Muscle layer of colon (tissue), 2 donors: ENCODE measurements at regions not wholly inside any gene's neighbourhood (a gene's known extent, or its start where the extent isn't known, plus 50 kb on each side); places are given as distances from the start of the nearest gene placed in this dataset.
"Not testable (repeated sequence)": the region's sequence is repeated elsewhere in the genome, so short reads cannot be mapped to it uniquely, and the experiment has no call there.

Experiments used
- H3K27ac ChIP-seq: one replicate; pipeline ENCODE4 v1.7.0; 2013; ENCODE audit warnings: low read depth, mild to moderate bottlenecking, low read length, moderate library complexity
- H3K27me3 ChIP-seq, 2 donors: one replicate each; pipeline ENCODE4 v1.7.0; 2013; ENCODE audit warnings: low read length in 2 of 2, mild to moderate bottlenecking in 2 of 2; ENCODE audit not compliant: insufficient read depth in 2 of 2, control insufficient read depth in 1 of 2
- H3K36me3 ChIP-seq: one replicate; pipeline ENCODE4 v1.7.0; 2013; ENCODE audit warnings: mild to moderate bottlenecking, low read length; ENCODE audit not compliant: insufficient read depth
- H3K4me1 ChIP-seq: one replicate; pipeline ENCODE4 v1.7.0; 2013; ENCODE audit warnings: mild to moderate bottlenecking, low read length; ENCODE audit not compliant: insufficient read depth
- H3K4me3 ChIP-seq, 2 donors: one replicate each; pipeline ENCODE4 v1.7.0; 2013; ENCODE audit warnings: low read length in 2 of 2, low read depth in 1 of 2, mild to moderate bottlenecking in 1 of 2, moderate library complexity in 1 of 2
- H3K9ac ChIP-seq: one replicate; pipeline ENCODE4 v1.7.0; 2013; ENCODE audit warnings: low read length
- H3K9me3 ChIP-seq: one replicate; pipeline ENCODE4 v1.7.0; 2013; ENCODE audit warnings: mild to moderate bottlenecking, low read length
- donor health status: abdominal sarcoma.
- donor health status: Adenocarcinoma of cecum.

- Histone ChIP-seq H3K27me3 (no peaks in the 10 kb centered on the region), H3K9me3 (no peaks in the 10 kb centered on the region), H3K9ac (no peak overlapping the region), H3K4me1 (peaks cover 32% of the 10 kb centered on the region), H3K4me3 (no peak overlapping the region), H3K36me3 (no peaks in the 10 kb centered on the region), H3K27ac (no peak overlapping the region)
These were observed 215.9 kb downstream of the TOMM20 start for GRCh38 chr1:234912548-234913277.

- no peak overlapping the region for H3K27ac ChIP-seq
- H3K9ac ChIP-seq: no peak overlapping the region
- H3K36me3 ChIP-seq: no peaks in the 10 kb centered on the region
- H3K4me1 ChIP-seq: peaks cover 36% of the 10 kb centered on the region
- no peaks in the 10 kb centered on the region for H3K9me3 ChIP-seq
- no peak overlapping the region for H3K4me3 ChIP-seq
- H3K27me3 ChIP-seq: no peaks in the 10 kb centered on the region
These were observed 216.8 kb downstream of the TOMM20 start for GRCh38 chr1:234911787-234912186.

- H3K9me3 ChIP-seq, H3K9ac ChIP-seq, H3K27ac ChIP-seq, H3K27me3 ChIP-seq, H3K4me3 ChIP-seq, H3K36me3 ChIP-seq: not testable (repeated sequence)
- peaks cover 31% of the 10 kb centered on the region for H3K4me1 ChIP-seq
These were observed 217.5 kb downstream of the TOMM20 start for GRCh38 chr1:234911136-234911535.

DNA sequence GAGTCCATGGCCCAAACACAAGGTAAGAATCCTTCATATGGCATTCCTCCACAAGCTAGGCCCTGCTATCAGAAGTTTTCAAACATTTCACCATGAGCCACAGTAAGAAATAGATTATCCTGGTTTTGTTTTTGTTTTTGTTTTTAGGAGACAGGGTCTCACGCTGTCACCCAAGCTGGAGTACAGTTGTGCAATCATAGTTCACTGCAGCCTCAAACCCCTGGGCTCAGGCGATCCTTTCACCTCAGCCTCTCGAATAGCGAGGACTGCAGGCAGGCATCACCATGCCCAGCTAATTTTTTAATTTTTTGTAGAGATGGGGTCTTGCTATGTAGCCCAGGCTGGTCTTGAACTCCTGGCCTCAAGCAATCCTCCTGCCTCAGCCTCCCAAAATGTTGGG is 218.8 kb downstream of the TOMM20 start:
- no peaks in the 10 kb centered on the region for H3K27me3 ChIP-seq
- no peak overlapping the region for H3K9ac ChIP-seq
- peaks cover 20% of the 10 kb centered on the region for H3K4me1 ChIP-seq
- H3K9me3 ChIP-seq: no peaks in the 10 kb centered on the region
- H3K4me3 ChIP-seq: no peak overlapping the region
- no peak overlapping the region for H3K27ac ChIP-seq
- no peaks in the 10 kb centered on the region for H3K36me3 ChIP-seq

GRCh38 chr1:234909307-234909810 is 219.3 kb downstream of the TOMM20 start:
- Histone ChIP-seq H3K9me3 (no peaks in the 10 kb centered on the region), H3K36me3 (no peaks in the 10 kb centered on the region), H3K27me3 (no peaks in the 10 kb centered on the region), H3K4me1 (peaks cover 20% of the 10 kb centered on the region), H3K4me3 (no peak overlapping the region), H3K27ac (no peak overlapping the region), H3K9ac (no peak overlapping the region)

DNA sequence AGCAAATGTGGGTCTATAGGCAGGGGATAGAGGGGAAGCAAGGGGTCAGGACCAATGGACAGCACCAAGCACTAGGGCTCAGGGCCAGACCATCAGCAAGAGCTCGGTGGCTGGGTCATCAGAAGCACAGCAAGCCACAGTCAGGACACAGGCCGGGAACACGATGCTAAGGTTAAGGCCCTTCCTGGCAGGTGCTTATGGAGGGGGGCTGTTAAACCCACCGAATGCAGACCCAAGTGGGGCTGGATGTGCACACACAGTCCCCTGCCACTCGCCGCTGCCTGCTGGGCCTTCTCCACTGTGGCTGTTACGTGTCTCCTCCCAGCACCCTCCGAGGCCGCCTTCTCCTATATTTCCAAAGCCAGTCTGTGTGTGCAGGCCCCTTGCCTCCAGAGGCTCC is 220.1 kb downstream of the TOMM20 start:
- peaks cover 19% of the 10 kb centered on the region for H3K4me1 ChIP-seq
- no peak overlapping the region for H3K4me3 ChIP-seq
- no peaks in the 10 kb centered on the region for H3K27me3 ChIP-seq
- H3K36me3 ChIP-seq: no peaks in the 10 kb centered on the region
- H3K27ac ChIP-seq: no peak overlapping the region
- no peak overlapping the region for H3K9ac ChIP-seq
- H3K9me3 ChIP-seq: no peaks in the 10 kb centered on the region

GRCh38 chr1:234907940-234908405 is 220.7 kb downstream of the TOMM20 start:
- no peak overlapping the region for H3K4me3 ChIP-seq
- H3K36me3 ChIP-seq: no peaks in the 10 kb centered on the region
- no peaks in the 10 kb centered on the region for H3K9me3 ChIP-seq
- H3K27me3 ChIP-seq: no peaks in the 10 kb centered on the region
- H3K27ac ChIP-seq: no peak overlapping the region
- no peak overlapping the region for H3K9ac ChIP-seq
- H3K4me1 ChIP-seq: peaks cover 13% of the 10 kb centered on the region

DNA sequence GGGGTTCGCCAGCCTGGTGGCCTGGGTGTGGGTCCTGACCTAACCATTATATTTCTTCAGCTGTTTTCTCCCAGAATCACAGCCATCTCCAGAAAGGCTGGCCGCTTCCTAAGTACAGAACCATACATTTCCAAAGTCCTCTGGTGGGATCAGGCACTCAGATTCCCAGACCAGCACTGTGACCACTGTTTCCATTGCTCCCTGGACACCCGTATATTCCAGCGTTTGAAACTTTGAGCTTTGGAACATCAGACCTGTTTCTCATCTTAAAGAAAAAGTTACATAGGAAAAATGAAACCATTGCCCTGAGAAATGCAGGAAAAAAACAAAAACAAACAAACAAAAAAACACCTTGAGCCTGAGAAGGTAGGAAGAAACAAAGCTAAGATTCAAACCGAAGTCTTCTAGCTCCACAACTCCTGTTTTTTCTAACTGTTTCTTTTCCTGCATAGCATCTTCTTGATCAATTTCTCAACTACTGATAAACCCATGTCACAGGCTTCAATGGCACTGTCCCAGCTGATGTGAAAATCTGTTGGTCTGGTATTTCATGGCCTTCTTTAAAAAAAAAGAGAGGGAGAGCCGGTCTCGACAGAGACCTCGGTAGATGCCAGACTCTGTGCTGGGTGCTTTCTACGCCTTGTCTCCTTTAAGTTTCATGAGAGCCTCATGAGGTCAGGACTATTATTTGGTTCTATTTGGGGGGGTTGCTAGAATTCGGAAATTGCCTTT is 221.3 kb downstream of the TOMM20 start:
- no peaks in the 10 kb centered on the region for H3K27me3 ChIP-seq
- no peak overlapping the region for H3K9ac ChIP-seq
- H3K27ac ChIP-seq: no peak overlapping the region
- H3K9me3 ChIP-seq: no peaks in the 10 kb centered on the region
- no peak overlapping the region for H3K4me3 ChIP-seq
- H3K36me3 ChIP-seq: no peaks in the 10 kb centered on the region
- H3K4me1 ChIP-seq: peaks cover 7% of the 10 kb centered on the region

DNA sequence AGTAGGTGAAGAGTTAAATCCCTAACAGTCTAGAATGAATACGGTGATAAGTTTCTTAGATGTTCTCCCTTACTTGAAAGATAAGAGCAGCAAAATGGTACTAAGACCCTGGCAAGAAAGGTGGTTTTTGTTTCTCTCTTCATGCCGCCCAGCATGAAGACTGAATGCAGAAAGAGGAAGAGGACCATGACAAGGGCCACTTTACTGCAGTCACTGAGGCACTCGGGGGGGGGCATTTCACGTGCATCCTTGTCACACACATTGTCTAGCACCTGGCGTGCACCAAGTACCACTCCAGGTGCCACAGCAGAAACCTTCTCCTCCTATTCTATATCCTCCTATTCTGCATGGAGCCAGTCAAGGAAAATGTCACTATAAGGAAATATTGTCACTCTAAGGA is 222.0 kb downstream of the TOMM20 start:
- H3K9me3 ChIP-seq: no peaks in the 10 kb centered on the region
- H3K27me3 ChIP-seq: no peaks in the 10 kb centered on the region
- no peaks in the 10 kb centered on the region for H3K36me3 ChIP-seq
- H3K9ac ChIP-seq: no peak overlapping the region
- no peak overlapping the region for H3K27ac ChIP-seq
- peaks cover 5% of the 10 kb centered on the region for H3K4me1 ChIP-seq
- no peak overlapping the region for H3K4me3 ChIP-seq

GRCh38 chr1:234902774-234903547 is 225.7 kb downstream of the TOMM20 start:
- Histone ChIP-seq H3K9ac (no peak overlapping the region), H3K27me3 (no peaks in the 10 kb centered on the region), H3K4me1 (peaks cover 9% of the 10 kb centered on the region), H3K27ac (no peak overlapping the region), H3K9me3 (no peaks in the 10 kb centered on the region), H3K4me3 (no peak overlapping the region), H3K36me3 (no peaks in the 10 kb centered on the region)

- H3K9ac ChIP-seq: no peak overlapping the region
These were observed 227.1 kb downstream of the TOMM20 start for GRCh38 chr1:234901491-234902049.

More at GRCh38 chr1:234901491-234902049, 227.1 kb downstream of the TOMM20 start:
- Histone ChIP-seq H3K4me3 (no peak overlapping the region), H3K27ac (no peak overlapping the region), H3K4me1 (peaks cover 13% of the 10 kb centered on the region), H3K9me3 (no peaks in the 10 kb centered on the region), H3K36me3 (no peaks in the 10 kb centered on the region), H3K27me3 (no peaks in the 10 kb centered on the region)
